D721Med (cell line): ENCODE measurements at regions not wholly inside any gene's neighbourhood (a gene's known extent, or its start where the extent isn't known, plus 50 kb on each side); places are given as distances from the start of the nearest gene placed in this dataset.

ENCODE experiments used
- DNase-seq: peaks from one replicate; pipeline ENCODE4 v3.0.0; 2011; ENCODE audit warnings: low spot score; ENCODE audit not compliant: insufficient read length
- FAIRE-seq: peaks from 2 replicates; lab custom pipeline; 2011; peaks lifted over from hg19 to GRCh38; lab: Jason Lieb, UNC
- CTCF ChIP-seq: IDR thresholded peaks from 2 replicates; pipeline ENCODE4 v1.5.1; 2012; ENCODE audit warnings: mild to moderate bottlenecking, control low read depth; ENCODE audit not compliant: insufficient read depth; ENCODE audit errors: missing control alignments

GRCh38 chr6:23441808-23442461 is 684.1 kb upstream of the NRSN1 start:
- no peak for DNase-seq
- FAIRE-seq, result no peak
- TF ChIP-seq CTCF, result no peak

GRCh38 chr6:23445157-23445710 is 680.8 kb upstream of the NRSN1 start:
- no peak for DNase-seq
- no peak for TF ChIP-seq CTCF
- peak; percentile 60 for FAIRE-seq

DNA sequence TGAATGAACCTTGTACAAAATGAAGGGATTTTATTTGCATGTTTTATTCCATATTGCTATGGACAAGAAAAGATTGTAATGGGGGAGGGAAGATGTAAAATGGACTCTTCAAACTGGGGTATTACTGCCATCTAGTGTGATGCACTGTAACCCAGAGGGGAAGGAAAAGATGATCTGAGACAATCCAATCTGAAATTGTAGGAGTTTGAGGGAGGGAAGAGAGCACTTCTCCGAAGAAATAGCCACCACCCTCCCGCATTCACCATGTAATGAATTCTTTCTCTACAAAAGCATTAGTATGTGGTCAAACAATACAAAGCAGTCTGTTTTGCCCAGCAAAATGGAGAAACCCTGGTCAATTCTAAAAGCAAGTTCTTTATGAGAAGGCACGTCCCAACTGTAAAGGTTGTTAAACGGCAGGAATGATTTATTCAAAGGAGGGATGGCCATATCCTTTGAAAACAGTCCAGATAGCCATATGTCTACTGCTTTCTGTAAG is 679.5 kb upstream of the NRSN1 start:
- peak; percentile 92 for FAIRE-seq
- no peak for DNase-seq
- TF ChIP-seq CTCF, result peak; percentile 57

DNA sequence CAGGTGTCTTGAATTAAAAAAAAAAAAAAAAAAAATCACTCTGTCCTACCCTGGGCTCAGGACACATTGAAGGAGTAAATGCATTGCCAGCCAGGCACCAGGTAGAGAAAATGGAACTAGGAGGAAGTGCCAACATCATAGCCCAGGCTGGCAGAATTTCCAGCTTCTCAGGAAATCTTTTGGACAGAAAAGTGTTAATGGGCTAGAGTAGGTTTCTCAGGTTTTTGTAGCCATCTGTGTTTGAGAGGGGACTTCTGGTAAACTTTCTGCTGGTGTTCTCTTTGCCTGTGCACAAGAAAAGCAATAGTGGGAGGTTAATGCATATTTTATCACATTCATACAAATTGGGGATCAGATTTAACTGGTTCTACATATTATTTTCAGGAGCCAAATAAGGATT is 678.3 kb upstream of the NRSN1 start:
- FAIRE-seq (no peak), DNase-seq (no peak)
- TF ChIP-seq CTCF, result no peak

GRCh38 chr6:23448281-23448680 is 677.7 kb upstream of the NRSN1 start:
- TF ChIP-seq CTCF, result no peak
- no peak for DNase-seq
- FAIRE-seq, result no peak

DNA sequence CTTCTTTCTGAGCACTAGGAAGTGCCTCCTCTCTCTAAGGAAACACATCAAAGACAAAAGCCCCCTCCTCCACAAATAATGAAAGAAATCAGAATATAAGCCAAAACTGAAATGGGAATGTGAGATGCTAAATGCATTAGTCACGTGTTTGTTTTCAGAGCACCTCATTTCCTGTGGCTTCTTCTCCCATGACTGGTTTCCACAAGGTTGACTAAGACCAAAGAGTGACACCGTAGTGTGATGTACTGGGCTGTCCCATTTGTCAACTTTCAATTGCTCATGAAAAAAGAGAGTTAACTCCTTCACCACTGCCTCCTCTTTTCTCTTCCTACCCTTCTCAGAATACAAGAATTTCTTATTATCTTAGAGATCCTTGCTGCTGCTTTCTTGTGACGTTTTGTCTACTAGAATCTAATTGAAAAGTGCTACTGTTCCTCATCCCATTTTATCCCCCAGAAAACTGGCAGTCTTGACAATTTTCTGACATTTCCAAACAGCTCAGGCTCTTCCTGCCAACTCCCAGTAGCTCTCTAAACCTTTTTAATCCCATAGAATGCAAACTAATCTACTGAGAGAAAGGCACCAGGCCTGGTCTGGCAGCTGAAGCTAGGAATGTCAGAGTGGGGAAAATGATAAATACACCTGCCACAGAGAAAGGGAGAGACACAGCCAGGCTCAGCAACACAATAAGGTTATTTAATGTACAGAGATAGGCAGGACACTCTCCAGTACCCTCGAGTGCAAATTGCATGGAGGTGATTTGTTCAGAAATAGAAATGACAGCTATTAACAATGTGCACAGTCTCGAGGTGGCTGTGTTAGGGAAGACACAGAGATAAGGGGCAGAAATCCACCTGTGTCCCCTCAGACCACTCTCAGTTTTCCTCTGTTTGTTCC is 671.7 kb upstream of the NRSN1 start:
- TF ChIP-seq CTCF, result no peak
- DNase-seq, result no peak
- FAIRE-seq, result peak; percentile 29
